GM21576 (cell line): ENCODE measurements at regions not wholly inside any gene's neighbourhood (a gene's known extent, or its start where the extent isn't known, plus 50 kb on each side); places are given as distances from the start of the nearest gene placed in this dataset.

Experiments used
- ATAC-seq: cut with Tn5 transposase; IDR thresholded peaks from one replicate; pipeline ENCODE4 v1.9.1; 2021; ENCODE audit warnings: mild to moderate bottlenecking, moderate library complexity; ENCODE audit not compliant: unreplicated experiment

DNA sequence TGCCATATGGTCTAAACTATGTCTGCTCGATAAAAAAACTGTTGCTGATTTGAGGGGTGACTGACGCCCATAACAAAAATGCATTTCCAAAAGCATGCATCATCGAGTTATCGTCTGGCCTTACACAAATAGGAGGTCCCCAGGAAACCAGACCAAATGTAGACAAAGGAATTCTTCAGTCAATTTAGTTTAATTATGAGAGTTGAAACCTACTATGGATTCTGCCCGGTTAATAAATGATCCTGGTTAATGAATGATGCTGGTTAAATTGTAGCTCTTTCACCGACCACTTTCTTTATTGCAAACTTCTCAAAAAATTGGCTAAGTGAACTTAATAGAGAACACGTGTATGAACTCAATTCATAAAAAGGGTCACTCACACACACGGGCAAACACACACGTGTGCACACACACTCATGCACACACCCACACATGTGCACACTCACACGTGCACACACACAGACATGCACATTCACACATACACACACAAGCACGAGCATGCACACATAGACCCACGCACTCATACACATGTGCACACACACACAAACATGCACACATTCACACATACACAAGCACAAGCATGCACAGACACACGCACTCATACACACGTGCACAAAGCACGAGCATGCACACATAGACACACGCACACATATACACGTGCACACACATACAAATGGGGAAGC, 59.0 kb upstream of the SALL3 start:
- no peak for ATAC-seq

DNA sequence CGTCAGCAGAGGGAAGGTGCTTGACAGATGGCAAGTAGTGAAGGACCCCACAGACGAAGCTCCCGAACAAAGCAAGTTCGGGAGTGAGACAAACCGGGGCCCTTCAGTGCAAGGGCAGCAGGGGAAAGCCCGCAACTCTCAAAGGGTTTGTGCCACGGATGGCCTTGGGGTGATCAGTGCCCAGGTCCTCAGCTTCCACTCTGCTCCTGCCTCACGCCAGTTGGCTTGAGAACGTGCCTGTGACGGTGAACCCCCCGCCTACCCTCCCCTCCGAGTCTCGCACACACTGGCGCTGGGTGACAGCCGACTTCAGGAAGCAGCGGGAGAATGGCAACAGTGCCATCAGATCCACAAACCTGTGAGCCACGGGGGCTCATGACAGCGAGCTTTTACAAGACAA, 56.8 kb upstream of the SALL3 start:
- no peak for ATAC-seq

DNA sequence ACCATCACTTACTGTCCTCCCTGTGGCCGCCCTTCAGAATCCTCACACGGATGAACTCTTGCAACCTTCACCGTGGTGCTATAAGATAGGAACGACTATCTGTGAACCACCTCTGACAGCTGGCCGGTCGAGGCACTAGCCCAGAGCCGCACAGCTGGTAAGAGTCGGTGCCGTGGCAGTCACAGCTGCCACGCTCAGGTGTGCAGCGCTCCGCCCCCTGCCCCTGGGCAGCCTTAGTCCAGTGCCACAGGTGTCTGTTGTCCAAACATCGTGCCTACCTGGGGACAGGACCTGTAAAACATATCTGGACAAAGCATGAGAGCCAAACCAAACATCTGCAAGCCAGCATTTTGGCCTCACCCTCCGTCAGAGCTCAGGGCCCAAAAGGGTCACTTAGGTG, 55.3 kb upstream of the SALL3 start:
- no peak for ATAC-seq

DNA sequence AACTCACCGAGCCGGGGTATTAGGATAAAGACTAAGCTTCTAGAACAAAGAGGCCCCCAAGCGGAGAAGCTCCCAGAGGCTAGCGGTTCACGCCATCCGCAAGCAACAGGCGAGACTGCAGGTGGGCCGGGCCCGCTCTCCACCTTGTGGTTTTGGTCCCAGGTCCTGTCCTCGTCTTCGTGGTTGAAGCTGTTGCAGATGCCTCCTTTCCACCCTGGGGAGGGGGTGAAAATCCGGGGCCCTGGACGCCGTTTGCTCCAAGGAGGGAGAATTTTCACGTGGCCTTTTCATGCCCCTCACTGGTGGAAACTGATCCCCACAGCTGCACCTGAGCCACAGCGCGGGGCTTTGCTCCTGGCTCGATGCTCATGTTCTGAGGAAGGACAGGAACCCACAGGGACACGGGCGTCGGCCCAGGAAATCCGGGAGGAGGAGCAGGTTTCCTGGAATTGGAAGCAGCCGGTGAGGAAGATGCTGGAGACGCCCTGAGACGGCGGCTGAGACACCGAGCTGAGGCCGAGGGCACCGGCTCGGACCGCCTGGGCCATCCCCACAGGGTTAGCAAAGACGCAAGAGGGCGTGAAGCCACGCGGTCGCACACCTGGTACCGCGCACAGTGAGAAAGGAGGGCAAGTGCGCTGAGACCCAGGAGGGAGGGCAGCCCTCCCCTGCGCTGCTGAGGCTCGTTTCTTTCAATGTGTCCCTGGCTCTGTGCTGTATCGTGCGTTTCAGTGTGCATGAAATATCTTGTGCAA, 54.7 kb upstream of the SALL3 start:
- no peak for ATAC-seq

DNA sequence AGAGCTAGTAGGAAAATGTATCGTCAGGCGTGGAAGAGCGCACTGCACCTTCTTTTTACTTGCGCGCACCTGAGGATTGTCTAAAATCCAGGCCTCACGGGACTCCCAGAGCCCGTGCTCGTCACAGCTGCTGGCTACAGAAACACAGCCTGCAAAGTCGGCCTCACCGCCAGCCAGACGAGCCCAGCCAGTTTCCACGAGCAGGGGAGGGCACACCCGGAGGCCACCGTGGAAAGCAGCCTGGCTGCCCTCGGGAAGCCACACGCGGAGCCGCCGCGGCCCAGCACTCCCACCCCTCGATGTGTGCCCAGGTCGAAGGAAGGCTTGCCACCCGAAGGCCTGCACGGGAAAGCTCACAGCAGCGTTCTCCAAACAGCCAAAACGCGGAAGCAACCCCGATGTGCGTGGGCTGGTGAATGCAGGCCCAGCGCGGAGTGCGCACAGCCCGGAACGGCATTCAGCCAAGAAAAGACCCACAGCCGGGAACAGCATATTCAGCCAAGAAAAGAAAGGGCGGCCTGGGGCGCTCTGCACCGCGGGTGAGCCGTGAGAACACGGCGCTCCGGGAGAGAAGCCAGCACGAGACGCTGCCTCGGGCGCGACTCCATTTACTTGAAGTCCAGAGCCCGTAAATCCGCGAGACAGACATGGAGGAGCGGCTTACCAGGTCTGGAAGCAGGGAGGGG, 53.9 kb upstream of the SALL3 start:
- ATAC-seq = no peak

DNA sequence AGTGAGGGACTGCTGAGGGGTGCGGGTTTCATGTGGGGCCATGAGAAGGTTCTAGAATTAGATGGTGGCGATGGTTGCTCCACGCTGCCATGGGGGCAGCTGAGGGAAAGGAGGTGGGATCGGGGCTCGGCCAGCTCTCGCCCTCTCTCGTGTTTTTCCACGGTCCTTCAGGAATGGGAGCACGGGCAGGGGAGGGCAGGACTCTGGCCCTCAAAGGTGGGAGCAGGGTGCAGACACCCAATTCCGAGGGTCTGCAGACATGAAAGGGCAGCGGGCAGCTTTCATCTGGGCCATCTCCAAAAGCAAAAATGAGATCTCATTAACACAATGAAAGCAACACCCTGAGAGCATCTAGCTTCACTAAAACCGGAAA, 53.4 kb upstream of the SALL3 start:
- ATAC-seq = no peak

DNA sequence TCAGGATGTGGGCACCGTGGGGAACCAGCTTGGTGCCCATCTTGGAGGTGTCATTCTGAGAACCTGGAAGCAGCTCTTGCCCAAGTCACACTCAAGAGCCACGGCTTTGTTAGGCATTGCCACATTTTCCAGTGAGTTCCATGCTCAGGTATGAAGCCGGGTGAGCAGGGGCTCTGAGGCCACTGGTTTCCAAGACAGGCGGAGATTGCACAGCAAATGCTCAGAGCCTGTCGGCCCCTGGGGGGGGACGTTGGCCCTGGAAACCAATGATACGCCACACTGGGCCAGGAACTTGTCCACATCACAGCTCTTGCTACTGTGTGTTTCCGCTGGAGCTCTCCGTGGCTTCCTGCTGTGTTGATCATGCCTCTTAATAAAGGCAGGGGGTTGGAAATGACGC, 52.5 kb upstream of the SALL3 start:
- no peak for ATAC-seq

DNA sequence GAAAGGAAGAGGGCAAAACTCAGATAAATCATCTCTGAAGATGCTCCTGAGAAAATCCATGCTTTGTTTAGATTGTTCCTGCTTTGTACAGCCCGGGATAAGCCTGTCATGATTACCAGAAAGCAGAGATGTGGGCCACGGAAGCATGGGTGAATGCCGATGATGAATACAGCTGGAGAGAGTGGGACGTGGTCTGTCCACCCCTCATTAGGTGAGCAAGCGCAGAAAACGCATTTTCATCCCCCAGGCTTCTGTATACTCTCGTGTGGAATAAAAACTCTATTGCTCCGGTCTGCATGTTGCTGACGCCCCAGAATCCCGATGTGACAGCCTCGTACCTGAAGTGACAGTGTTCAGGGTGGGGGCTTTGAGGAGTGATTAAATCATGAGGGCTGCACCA, 52.0 kb upstream of the SALL3 start:
- ATAC-seq = no peak

DNA sequence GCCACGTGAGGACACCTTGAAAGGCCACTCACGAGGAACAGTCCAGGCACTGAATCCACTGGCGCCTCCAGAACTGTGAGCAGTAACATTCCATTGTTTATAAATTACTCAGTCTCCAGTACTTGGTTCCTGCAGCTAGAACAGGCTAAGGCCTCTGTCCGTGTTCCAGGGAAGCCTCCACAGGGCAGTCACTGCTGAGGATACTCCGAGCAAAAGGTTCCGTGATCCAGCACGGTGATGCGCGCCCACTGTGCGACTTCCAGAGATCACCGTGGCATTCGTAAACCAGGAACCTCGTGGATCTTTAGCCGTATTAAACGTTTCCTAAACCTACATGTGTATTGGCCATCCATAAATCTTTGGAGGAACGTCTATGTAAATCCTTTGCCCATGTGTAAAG, 51.5 kb upstream of the SALL3 start:
- ATAC-seq = no peak

DNA sequence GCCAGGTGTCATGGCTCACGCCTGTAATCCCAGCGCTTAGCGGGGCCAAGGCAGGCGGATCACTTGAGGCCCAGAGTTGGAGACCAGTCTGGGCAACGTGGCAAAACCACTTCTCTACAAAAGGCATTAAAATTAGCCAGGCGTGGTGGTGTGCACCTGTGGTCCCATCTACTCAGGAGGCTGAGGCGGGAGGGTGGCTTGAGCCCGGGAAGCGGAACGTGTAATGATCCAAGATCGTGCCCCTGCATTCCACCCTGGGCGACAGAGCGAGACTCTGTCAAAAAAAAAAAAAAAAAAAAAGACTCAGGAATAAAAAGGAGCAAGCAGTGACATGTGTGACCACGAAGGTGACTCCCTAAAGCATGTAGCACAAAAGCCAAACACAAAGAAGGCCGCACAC, 50.1 kb upstream of the SALL3 start:
- no peak for ATAC-seq
